Lower leg skin (tissue), 4 donors: ENCODE measurements at regions not wholly inside any gene's neighbourhood (a gene's known extent, or its start where the extent isn't known, plus 50 kb on each side); places are given as distances from the start of the nearest gene placed in this dataset.

Source experiments
- DNase-seq, 2 donors: peaks; one replicate each; pipeline ENCODE4 v3.0.0-alpha.2; 2019; ENCODE audit warnings: low spot score in 2 of 2
- H3K4me3 ChIP-seq: fragments of 200-600 bp; sonication (generic); 2 replicates; pipeline ENCODE4 v1.5.1; 2017; ENCODE audit warnings: mild to moderate bottlenecking, low read depth; ENCODE audit not compliant: poor library complexity, severe bottlenecking
- CTCF ChIP-seq, 3 donors: fragments of 450-650 bp; IDR thresholded peaks; one replicate each; pipeline ENCODE4 v1.5.1; 2016; ENCODE audit warnings: antibody characterized with exemption in 3 of 3, mild to moderate bottlenecking in 3 of 3, moderate library complexity in 2 of 3
- POLR2A ChIP-seq, 2 donors: fragments of 450-650 bp; IDR thresholded peaks; one replicate each; pipeline ENCODE4 v1.6.1; 2016 to 2017; ENCODE audit warnings: antibody characterized with exemption in 2 of 2, mild to moderate bottlenecking in 1 of 2, moderate library complexity in 1 of 2
- WGBS, 2 donors: methylation state at CpG; one replicate each; pipeline ENCODE4 v1.1.5; 2018; 5-methylcytosine and 5-hydroxymethylcytosine counted together
- intact Hi-C: fragments of 100-400 bp; cut with DNase I; formaldehyde crosslinking; loops from one replicate; pipeline ENCODE4 v1.15.0; 2023; ENCODE audit warnings: low total_unique reads

DNA sequence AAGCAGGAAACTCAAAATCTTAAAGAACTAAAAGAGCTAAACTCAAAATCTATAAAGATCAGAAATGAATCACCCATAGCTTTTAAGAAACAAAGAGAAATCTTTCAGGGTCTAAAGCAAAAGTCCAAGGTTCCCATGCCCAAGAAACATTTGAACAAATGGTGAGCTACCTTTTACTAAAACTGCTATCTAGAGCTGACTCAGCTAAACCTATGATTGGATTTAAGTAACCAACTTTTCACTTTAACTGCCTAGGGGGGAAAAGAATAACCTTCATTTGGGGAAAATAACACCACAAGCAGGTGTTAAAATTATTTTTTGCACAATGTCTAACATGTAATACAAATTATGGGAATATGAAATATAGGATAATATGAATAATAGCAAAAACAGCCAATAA lies 328.4 kb downstream of the PHF14 start:
- TF ChIP-seq CTCF (IDR thresholded peaks at IDR 0.05) (no peak), POLR2A (IDR thresholded peaks at IDR 0.05) (no peak)
- DNase-seq = no peak
- H3K4me3 ChIP-seq = no peak overlapping the region
- intact Hi-C loops = no loop called here

DNA sequence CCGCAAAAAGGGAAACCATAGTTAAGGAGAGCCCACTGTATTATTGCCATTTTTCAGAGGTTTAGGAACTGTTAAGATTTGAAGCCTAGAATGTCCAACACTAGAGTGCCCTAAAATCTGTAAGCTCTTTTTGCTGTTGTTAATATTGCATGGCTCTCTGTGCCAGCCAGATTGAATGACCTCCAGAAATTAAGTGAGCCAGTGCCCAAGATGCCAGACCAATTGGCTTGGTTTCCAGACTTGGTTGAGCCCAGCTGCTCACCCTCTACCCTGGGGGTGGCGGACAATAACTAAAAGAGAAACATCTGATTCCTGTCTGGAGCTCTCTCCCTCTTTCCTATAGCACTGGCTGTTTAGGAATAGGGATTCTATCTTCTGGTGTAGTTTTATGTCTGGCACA lies 340.1 kb downstream of the PHF14 start:
- no peak for DNase-seq
- intact Hi-C loops = no loop called here
- H3K4me3 ChIP-seq = no peak overlapping the region
- TF ChIP-seq POLR2A (IDR thresholded peaks at IDR 0.05) (no peak), CTCF (IDR thresholded peaks at IDR 0.05) (no peak)
- WGBS, 2 donors = 85 to 98% methylated on average over 2 of the region's 2 CpGs

GRCh38 chr7:11315666-11316258 lies 342.1 kb downstream of the PHF14 start:
- 87 to 94% methylated on average over 3 of the region's 3 CpGs for WGBS, 2 donors
- intact Hi-C loops = no loop called here
- TF ChIP-seq CTCF (IDR thresholded peaks at IDR 0.05) = no peak
- no peak for TF ChIP-seq POLR2A (IDR thresholded peaks at IDR 0.05)

GRCh38 chr7:11317766-11318165 lies 344.1 kb downstream of the PHF14 start:
- no peak for TF ChIP-seq POLR2A (IDR thresholded peaks at IDR 0.05)
- no peak for TF ChIP-seq CTCF (IDR thresholded peaks at IDR 0.05)
- no peak for DNase-seq
- intact Hi-C loops = no loop called here
- 93 to 96% methylated on average over 1 of the region's 1 CpG for WGBS, 2 donors
- no peak overlapping the region for H3K4me3 ChIP-seq

More at GRCh38 chr7:11315666-11316258, 342.1 kb downstream of the PHF14 start:
- H3K4me3 ChIP-seq = no peak overlapping the region
- no peak for DNase-seq

DNA sequence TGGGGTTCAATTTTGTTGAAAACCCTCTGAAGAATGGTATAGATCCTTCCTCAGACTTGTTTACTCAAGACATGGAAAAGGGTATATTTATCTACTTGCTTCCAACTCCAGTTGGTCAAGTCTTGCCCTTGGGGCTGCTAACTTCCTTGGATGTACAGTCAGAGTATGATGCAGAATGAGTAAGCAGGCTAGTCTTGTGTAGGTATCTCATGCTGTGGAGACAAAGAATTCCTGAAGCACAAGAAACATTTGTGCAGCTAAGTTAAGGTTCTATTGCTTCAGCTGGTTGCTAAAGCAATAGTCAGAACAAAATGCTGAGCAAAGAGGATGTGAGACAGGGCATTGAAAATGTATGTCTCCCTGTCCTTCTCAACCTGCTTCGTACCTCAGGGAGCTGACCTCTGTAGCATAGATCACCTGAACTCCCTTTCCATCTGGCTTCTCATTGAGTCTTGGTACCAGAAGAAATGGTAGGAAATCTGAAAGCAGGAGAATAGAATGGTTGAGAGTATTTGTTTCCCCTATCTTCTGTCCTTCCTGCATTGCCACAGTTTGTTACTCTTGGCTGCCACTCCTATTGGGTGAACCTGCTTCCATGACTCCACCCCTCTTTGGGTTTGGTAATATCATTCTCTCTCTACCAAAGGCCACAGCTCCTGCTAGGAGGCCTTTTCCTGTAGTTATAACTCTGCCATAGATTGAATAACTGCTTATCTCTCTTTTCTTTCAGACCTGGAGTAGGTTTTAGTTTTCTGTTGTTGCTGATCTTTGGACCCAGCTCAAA lies 346.0 kb downstream of the PHF14 start:
- H3K4me3 ChIP-seq = no peak overlapping the region
- 86% methylated on average over 1 of the region's 1 CpG for WGBS, 2 donors
- no peak for DNase-seq
- intact Hi-C loops = no loop called here
- TF ChIP-seq POLR2A (IDR thresholded peaks at IDR 0.05) = no peak
- no peak for TF ChIP-seq CTCF (IDR thresholded peaks at IDR 0.05)
